SK-N-SH (cell line): ENCODE measurements at regions not wholly inside any gene's neighbourhood (a gene's known extent, or its start where the extent isn't known, plus 50 kb on each side); places are given as distances from the start of the nearest gene placed in this dataset.

Experiments
- CTCF ChIA-PET: fragments of 300-600, 350-600 bp; formaldehyde crosslinking; extraction: SDS; loops from one replicate; lab custom pipeline; 2021; lab: Yijun Ruan, JAX
- POLR2A ChIA-PET: fragments of 350-600 bp; sonication (Branson Sonifier 250); formaldehyde crosslinking; extraction: SDS; loops from one replicate; lab custom pipeline; 2020; ENCODE audit warnings: antibody characterized with exemption, inconsistent platforms; lab: Yijun Ruan, JAX
- DNase-seq: peaks from one replicate; pipeline ENCODE4 v3.0.0; 2012
- H2AFZ ChIP-seq: fragments of 200-600 bp; sonication (generic); 2 replicates; pipeline ENCODE4 v1.8.1; 2016; ENCODE audit warnings: antibody characterized with exemption, mild to moderate bottlenecking, low read depth
- H3F3A ChIP-seq: fragments of 200-600 bp; sonication (generic); replicated peaks from 2 replicates; pipeline ENCODE3; 2016; ENCODE audit warnings: antibody characterized with exemption, mild to moderate bottlenecking; ENCODE audit not compliant: insufficient read depth
- H3K27ac ChIP-seq, 2 experiments: fragments of 200-500 bp in 1 of 2; fragments of 200-600 bp in 1 of 2; sonication (Bioruptor generic) in 1 of 2; sonication (generic), shearing (Covaris generic) in 1 of 2; 2 replicates each; pipeline versions ENCODE4 v1.5.1 to v1.6.1; 2014 to 2016; ENCODE audit warnings: low read depth in 2 of 2, inconsistent platforms in 1 of 2, low read length in 1 of 2, mild to moderate bottlenecking in 1 of 2, mixed read lengths in 1 of 2
- H3K27me3 ChIP-seq: fragments of 200-600 bp; sonication (generic), shearing (Covaris generic); 2 replicates; pipeline ENCODE4 v1.6.1; 2016; ENCODE audit warnings: mixed run types; ENCODE audit not compliant: insufficient read depth
- H3K36me3 ChIP-seq, 2 experiments: fragments of 200-500 bp in 1 of 2; fragments of 200-600 bp in 1 of 2; sonication (Bioruptor generic) in 1 of 2; sonication (generic) in 1 of 2; replicated peaks in 1 of 2; 2 replicates each; pipeline versions ENCODE3 to v1.5.1; 2014 to 2016; ENCODE audit warnings: low read length in 1 of 2, mild to moderate bottlenecking in 1 of 2; ENCODE audit not compliant: insufficient read depth in 2 of 2, control insufficient read depth in 1 of 2
- H3K4me1 ChIP-seq, 2 experiments: fragments of 200-500 bp in 1 of 2; fragments of 200-600 bp in 1 of 2; sonication (Bioruptor generic) in 1 of 2; sonication (generic), shearing (Covaris generic) in 1 of 2; 2 replicates each; pipeline versions ENCODE4 v1.5.1 to v1.6.1; 2014 to 2016; ENCODE audit warnings: low read depth in 1 of 2, low read length in 1 of 2, mixed run types in 1 of 2; ENCODE audit not compliant: insufficient read depth in 2 of 2, control insufficient read depth in 1 of 2
- H3K4me2 ChIP-seq: fragments of 200-600 bp; sonication (generic), shearing (Covaris generic); 2 replicates; pipeline ENCODE4 v1.6.1; 2017; ENCODE audit warnings: mixed run types
- H3K4me3 ChIP-seq, 2 experiments: fragments of 200-500 bp in 1 of 2; fragments of 200-600 bp in 1 of 2; sonication (Bioruptor generic) in 1 of 2; sonication (generic), shearing (Covaris generic) in 1 of 2; 2 replicates each; pipeline versions ENCODE4 v1.5.1 to v1.8.1; 2014 to 2016; ENCODE audit warnings: low read depth in 2 of 2, inconsistent platforms in 1 of 2, low read length in 1 of 2, mild to moderate bottlenecking in 1 of 2, mixed read lengths in 1 of 2, moderate library complexity in 1 of 2
- H3K79me2 ChIP-seq: fragments of 200-600 bp; sonication (generic); 2 replicates; pipeline ENCODE4 v1.8.1; 2017; ENCODE audit warnings: mild to moderate bottlenecking; ENCODE audit not compliant: insufficient read depth
- H3K9ac ChIP-seq: fragments of 200-600 bp; sonication (generic); 2 replicates; pipeline ENCODE4 v1.6.1; 2017; ENCODE audit warnings: mixed run types
- H3K9me2 ChIP-seq: fragments of 200-600 bp; sonication (generic); 2 replicates; pipeline ENCODE4 v1.6.1; 2017; ENCODE audit warnings: mixed run types
- H3K9me3 ChIP-seq: fragments of 200-600 bp; sonication (generic); 2 replicates; pipeline ENCODE4 v1.6.1; 2017; ENCODE audit warnings: mixed run types, mild to moderate bottlenecking, moderate library complexity
- H4K20me1 ChIP-seq: fragments of 200-600 bp; sonication (generic); 2 replicates; pipeline ENCODE4 v1.6.1; 2017; ENCODE audit warnings: mild to moderate bottlenecking, mixed run types; ENCODE audit not compliant: insufficient read depth
- FOSL2 ChIP-seq: IDR thresholded peaks from 2 replicates; pipeline ENCODE4 v1.4.0; 2012; ENCODE audit warnings: low read depth, mild to moderate bottlenecking, moderate library complexity, borderline replicate concordance
- FOXM1 ChIP-seq: IDR thresholded peaks from 2 replicates; pipeline ENCODE4 v1.4.0; 2012; ENCODE audit warnings: low read depth, mild to moderate bottlenecking
- JUND ChIP-seq: IDR thresholded peaks from 2 replicates; pipeline ENCODE4 v1.4.0; 2012
- NFIC ChIP-seq: IDR thresholded peaks from 2 replicates; pipeline ENCODE4 v1.4.0; 2012; ENCODE audit warnings: borderline replicate concordance
- POLR2AphosphoS5 ChIP-seq: IDR thresholded peaks from 2 replicates; pipeline ENCODE4 v1.6.1; 2012; ENCODE audit warnings: low read depth, low read length
- RAD21 ChIP-seq: IDR thresholded peaks from 2 replicates; pipeline ENCODE4 v1.6.1; 2012; ENCODE audit warnings: mild to moderate bottlenecking, low read length
- RCOR1 ChIP-seq: fragments of 150-350 bp; IDR thresholded peaks from 2 replicates; pipeline ENCODE4 v1.6.1; 2017; ENCODE audit warnings: antibody characterized with exemption, low read length
- SMC3 ChIP-seq: IDR thresholded peaks from 2 replicates; pipeline ENCODE4 v1.6.1; 2012; ENCODE audit warnings: low read depth, low read length, improper control_type of control experiment
- TAF1 ChIP-seq: IDR thresholded peaks from 2 replicates; pipeline ENCODE4 v1.6.1; 2012; ENCODE audit warnings: low read depth, mild to moderate bottlenecking, low read length, moderate library complexity, borderline replicate concordance
- TCF12 ChIP-seq: IDR thresholded peaks from 2 replicates; pipeline ENCODE4 v1.4.0; 2012
- TEAD4 ChIP-seq: IDR thresholded peaks from 2 replicates; pipeline ENCODE4 v1.4.0; 2012; ENCODE audit warnings: mild to moderate bottlenecking, borderline replicate concordance; ENCODE audit not compliant: insufficient read depth
- WGBS: methylation state at CpG from one replicate; pipeline ENCODE4 v1.1.6; 2017; ENCODE audit warnings: low lambda C conversion rate; 5-methylcytosine and 5-hydroxymethylcytosine counted together
- TF ChIP-seq, protein P1 (sequence below): IDR thresholded peaks from 2 replicates; pipeline ENCODE4 v1.4.0; 2012; ENCODE audit warnings: low read depth
- TF ChIP-seq, protein P2 (sequence below): IDR thresholded peaks from 2 replicates; pipeline ENCODE4 v1.4.0; 2012; ENCODE audit warnings: low read depth, borderline replicate concordance
- TF ChIP-seq, protein P3 (sequence below): IDR thresholded peaks from 2 replicates; pipeline ENCODE4 v1.6.1; 2012; ENCODE audit warnings: mild to moderate bottlenecking, low read depth, low read length, moderate library complexity
- TF ChIP-seq, protein P4 (sequence below): IDR thresholded peaks from 2 replicates; pipeline ENCODE4; 2012

DNA sequence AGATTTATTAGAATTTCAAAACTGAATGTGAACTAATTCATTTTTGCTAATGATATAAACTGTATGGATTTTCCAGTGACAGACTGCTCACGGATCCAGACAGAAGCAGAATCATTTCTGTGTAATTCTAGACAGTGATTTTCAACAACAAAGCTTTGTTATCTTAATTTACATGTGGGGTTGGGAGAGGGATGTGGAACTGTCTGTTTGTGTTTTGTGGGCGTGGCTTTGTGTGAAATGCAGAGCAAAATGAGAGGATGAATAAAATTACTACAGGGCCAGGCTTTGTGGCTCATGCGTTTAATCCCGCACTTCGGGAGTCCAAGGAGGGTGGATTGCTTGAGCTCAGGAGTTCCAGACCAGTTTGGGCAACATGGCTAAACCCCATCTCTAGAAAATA is 834.7 kb downstream of the GALC start:
- no peak for TF ChIP-seq FOSL2
- no peak for TF ChIP-seq NFIC
- no peak for TF ChIP-seq RAD21
- TF ChIP-seq, protein P1, sequence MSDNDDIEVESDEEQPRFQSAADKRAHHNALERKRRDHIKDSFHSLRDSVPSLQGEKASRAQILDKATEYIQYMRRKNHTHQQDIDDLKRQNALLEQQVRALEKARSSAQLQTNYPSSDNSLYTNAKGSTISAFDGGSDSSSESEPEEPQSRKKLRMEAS: no peak
- TF ChIP-seq, protein P2, sequence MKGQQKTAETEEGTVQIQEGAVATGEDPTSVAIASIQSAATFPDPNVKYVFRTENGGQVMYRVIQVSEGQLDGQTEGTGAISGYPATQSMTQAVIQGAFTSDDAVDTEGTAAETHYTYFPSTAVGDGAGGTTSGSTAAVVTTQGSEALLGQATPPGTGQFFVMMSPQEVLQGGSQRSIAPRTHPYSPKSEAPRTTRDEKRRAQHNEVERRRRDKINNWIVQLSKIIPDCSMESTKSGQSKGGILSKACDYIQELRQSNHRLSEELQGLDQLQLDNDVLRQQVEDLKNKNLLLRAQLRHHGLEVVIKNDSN: no peak
- TF ChIP-seq POLR2AphosphoS5: no peak
- no peak for TF ChIP-seq TCF12
- TF ChIP-seq, protein P3, sequence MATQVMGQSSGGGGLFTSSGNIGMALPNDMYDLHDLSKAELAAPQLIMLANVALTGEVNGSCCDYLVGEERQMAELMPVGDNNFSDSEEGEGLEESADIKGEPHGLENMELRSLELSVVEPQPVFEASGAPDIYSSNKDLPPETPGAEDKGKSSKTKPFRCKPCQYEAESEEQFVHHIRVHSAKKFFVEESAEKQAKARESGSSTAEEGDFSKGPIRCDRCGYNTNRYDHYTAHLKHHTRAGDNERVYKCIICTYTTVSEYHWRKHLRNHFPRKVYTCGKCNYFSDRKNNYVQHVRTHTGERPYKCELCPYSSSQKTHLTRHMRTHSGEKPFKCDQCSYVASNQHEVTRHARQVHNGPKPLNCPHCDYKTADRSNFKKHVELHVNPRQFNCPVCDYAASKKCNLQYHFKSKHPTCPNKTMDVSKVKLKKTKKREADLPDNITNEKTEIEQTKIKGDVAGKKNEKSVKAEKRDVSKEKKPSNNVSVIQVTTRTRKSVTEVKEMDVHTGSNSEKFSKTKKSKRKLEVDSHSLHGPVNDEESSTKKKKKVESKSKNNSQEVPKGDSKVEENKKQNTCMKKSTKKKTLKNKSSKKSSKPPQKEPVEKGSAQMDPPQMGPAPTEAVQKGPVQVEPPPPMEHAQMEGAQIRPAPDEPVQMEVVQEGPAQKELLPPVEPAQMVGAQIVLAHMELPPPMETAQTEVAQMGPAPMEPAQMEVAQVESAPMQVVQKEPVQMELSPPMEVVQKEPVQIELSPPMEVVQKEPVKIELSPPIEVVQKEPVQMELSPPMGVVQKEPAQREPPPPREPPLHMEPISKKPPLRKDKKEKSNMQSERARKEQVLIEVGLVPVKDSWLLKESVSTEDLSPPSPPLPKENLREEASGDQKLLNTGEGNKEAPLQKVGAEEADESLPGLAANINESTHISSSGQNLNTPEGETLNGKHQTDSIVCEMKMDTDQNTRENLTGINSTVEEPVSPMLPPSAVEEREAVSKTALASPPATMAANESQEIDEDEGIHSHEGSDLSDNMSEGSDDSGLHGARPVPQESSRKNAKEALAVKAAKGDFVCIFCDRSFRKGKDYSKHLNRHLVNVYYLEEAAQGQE: no peak
- TF ChIP-seq, protein P4, sequence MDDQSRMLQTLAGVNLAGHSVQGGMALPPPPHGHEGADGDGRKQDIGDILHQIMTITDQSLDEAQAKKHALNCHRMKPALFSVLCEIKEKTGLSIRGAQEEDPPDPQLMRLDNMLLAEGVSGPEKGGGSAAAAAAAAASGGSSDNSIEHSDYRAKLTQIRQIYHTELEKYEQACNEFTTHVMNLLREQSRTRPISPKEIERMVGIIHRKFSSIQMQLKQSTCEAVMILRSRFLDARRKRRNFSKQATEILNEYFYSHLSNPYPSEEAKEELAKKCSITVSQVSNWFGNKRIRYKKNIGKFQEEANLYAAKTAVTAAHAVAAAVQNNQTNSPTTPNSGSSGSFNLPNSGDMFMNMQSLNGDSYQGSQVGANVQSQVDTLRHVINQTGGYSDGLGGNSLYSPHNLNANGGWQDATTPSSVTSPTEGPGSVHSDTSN: no peak
- TF ChIP-seq JUND: no peak
- no peak for TF ChIP-seq RCOR1
- no peak for TF ChIP-seq FOXM1
- no peak for TF ChIP-seq SMC3
- TF ChIP-seq TEAD4: no peak
- TF ChIP-seq TAF1: no peak
- no peak overlapping the region for H3K4me3 ChIP-seq
- no peaks in the 10 kb centered on the region for H3K4me1 ChIP-seq
- ChIA-PET POLR2A (no interaction called here), CTCF (no interaction called here)
- H3K9me2 ChIP-seq: no peaks in the 10 kb centered on the region
- H3K9me3 ChIP-seq: no peaks in the 10 kb centered on the region
- H3K4me2 ChIP-seq: no peak overlapping the region
- H2AFZ ChIP-seq: no peak overlapping the region
- DNase-seq: no peak
- no peak overlapping the region for H3K9ac ChIP-seq
- WGBS: 45% methylated on average over 5 of the region's 5 CpGs
- H3K27me3 ChIP-seq: no peaks in the 10 kb centered on the region
- no peak overlapping the region for H3K27ac ChIP-seq
- H3F3A ChIP-seq: no peaks in the 10 kb centered on the region
- no peaks in the 10 kb centered on the region for H3K79me2 ChIP-seq
- H4K20me1 ChIP-seq: no peaks in the 10 kb centered on the region
- H3K36me3 ChIP-seq: no peaks in the 10 kb centered on the region
